ENCODE measurements at regions not wholly inside any gene's neighbourhood (a gene's known extent, or its start where the extent isn't known, plus 50 kb on each side); places are given as distances from the start of the nearest gene placed in this dataset.

GRCh38 chr4:54586320-54586955, 71.3 kb upstream of the KIT start:
- no peak for DNase-seq (ENCODE audit: low read depth in 1 of 2, low spot score in 2 of 2)
- no peaks in the 10 kb centered on the region for H4K20me1 ChIP-seq (replicated peaks in 1 of 2; ENCODE audit: control insufficient read depth in 1 of 2, insufficient read depth in 2 of 2, low read length in 2 of 2)
- no peak overlapping the region for H2BK120ac ChIP-seq (replicated peaks; ENCODE audit: low read depth, low read length)
- no peaks in the 10 kb centered on the region for H3K79me2 ChIP-seq (ENCODE audit: control insufficient read depth in 1 of 2, insufficient read depth in 2 of 2, low read length in 2 of 2)
- H3K23ac ChIP-seq (ENCODE audit: insufficient read length), result no peak overlapping the region
- no peaks in the 10 kb centered on the region for H3K79me1 ChIP-seq (ENCODE audit: low read depth, low read length)
- H2BK20ac ChIP-seq (ENCODE audit: low read length), result no peak overlapping the region
- no peak overlapping the region for H3K9ac ChIP-seq (replicated peaks in 1 of 4; ENCODE audit: extremely low read depth in 1 of 4, low read depth in 3 of 4, low read length in 3 of 4)
- no peak overlapping the region for H3K18ac ChIP-seq (ENCODE audit: extremely low read depth, low read length)
- no peak for TF ChIP-seq EZH2 (IDR thresholded peaks at IDR 0.05; ENCODE audit: low read depth, low read length, severe bottlenecking)
- TF ChIP-seq SUZ12 (IDR thresholded peaks at IDR 0.05; ENCODE audit: low read length), result no peak
- TF ChIP-seq CBX8 (IDR thresholded peaks at IDR 0.05; ENCODE audit: borderline replicate concordance, low read depth, low read length), result no peak
- no peak for TF ChIP-seq E2F6 (IDR thresholded peaks at IDR 0.05)
- no peak for TF ChIP-seq TAF7 (optimal IDR thresholded peaks at IDR 0.05; ENCODE audit: borderline replicate concordance, low read depth, low read length)
- no peak for TF ChIP-seq SP1 (IDR thresholded peaks at IDR 0.05; ENCODE audit: low read depth, low read length)
- TF ChIP-seq SIN3A (conservative IDR thresholded peaks at IDR 0.05 in 1 of 2, IDR thresholded peaks at IDR 0.05 in 1 of 2; ENCODE audit: low read depth in 1 of 2, low read length in 2 of 2), result no peak
- no peak for TF ChIP-seq SP2 (IDR thresholded peaks at IDR 0.05; ENCODE audit: low read length)
- no peak for TF ChIP-seq SIX5 (IDR thresholded peaks at IDR 0.05; ENCODE audit: low read depth, low read length)
- no peaks in the 10 kb centered on the region for H3K27me3 ChIP-seq (replicated peaks in 1 of 4; ENCODE audit: control insufficient read depth in 3 of 4, extremely low read depth in 1 of 4, insufficient read depth in 3 of 4, low read length in 3 of 4)
- H2BK12ac ChIP-seq (ENCODE audit: low read depth, low read length), result no peak overlapping the region
- no peak overlapping the region for H3K27ac ChIP-seq (ENCODE audit: low read depth, low read length)
- WGBS, 2 experiments (ENCODE audit: extremely low coverage in 1 of 2, insufficient coverage in 1 of 2, insufficient read length in 1 of 2, insufficient replicate concordance in 2 of 2, low coverage in 1 of 2, low lambda C conversion rate in 2 of 2, missing lambda C conversion rate in 1 of 2), result 92% methylated on average over 5 of the region's 5 CpGs; no CpG with 5 or more reads in 1 of the 2 experiments
- no peaks in the 10 kb centered on the region for H3K9me3 ChIP-seq (ENCODE audit: insufficient read depth in 2 of 2, low read depth in 1 of 2, low read length in 1 of 2)
- no peak overlapping the region for H2BK15ac ChIP-seq (ENCODE audit: low read length)
- ChIA-PET POLR2A (ENCODE audit: partially characterized antibody) (no interaction called here), CTCF (ENCODE audit: partially characterized antibody) (interaction anchor here (0.9 kb wide), 1 partner anchor 253 kb away, joined by 3 read pairs; no protein-coding TSS in a partner anchor)
- H4K91ac ChIP-seq (replicated peaks; ENCODE audit: insufficient read length, low read length), result no peak overlapping the region
- no peaks in the 10 kb centered on the region for H3K36me3 ChIP-seq (ENCODE audit: control insufficient read depth in 2 of 4, insufficient read depth in 4 of 4, low read length in 3 of 4)
- H3K4me1 ChIP-seq (replicated peaks in 1 of 4; ENCODE audit: control insufficient read depth in 3 of 4, insufficient read depth in 4 of 4, low read length in 3 of 4), result peaks cover 0 to 2% (median under 1%) of the 10 kb centered on the region in 4 experiments; a peak in 2 of 7 replicates
- H3K14ac ChIP-seq (ENCODE audit: insufficient read length), result no peak overlapping the region
- no peak overlapping the region for H3K4me2 ChIP-seq (ENCODE audit: insufficient read depth in 1 of 2, low read depth in 2 of 2, low read length in 2 of 2)
- no peaks in the 10 kb centered on the region for H3K23me2 ChIP-seq (ENCODE audit: low read depth, low read length)
- no peak overlapping the region for H2AFZ ChIP-seq (ENCODE audit: low read length)
- H3K4me3 ChIP-seq (ENCODE audit: extremely low read depth in 1 of 4, insufficient read depth in 2 of 4, low read depth in 3 of 4, low read length in 4 of 4), result no peak overlapping the region
- H2BK5ac ChIP-seq (ENCODE audit: low read depth, low read length), result no peak overlapping the region
- FAIRE-seq, result no peak
- H3K4ac ChIP-seq (replicated peaks; ENCODE audit: insufficient read length, low read depth, low read length), result no peak overlapping the region
- H4K8ac ChIP-seq (ENCODE audit: extremely low read depth, insufficient read depth, low read length), result no peak overlapping the region
- H3K56ac ChIP-seq (replicated peaks; ENCODE audit: insufficient read length, low read depth, low read length), result no peak overlapping the region
- no peak overlapping the region for H4K5ac ChIP-seq (ENCODE audit: insufficient read length, low read depth, low read length)
- H2AK5ac ChIP-seq (ENCODE audit: low read depth, low read length), result no peak overlapping the region
